Parathyroid adenoma (tissue), 2 donors: ENCODE measurements at regions not wholly inside any gene's neighbourhood (a gene's known extent, or its start where the extent isn't known, plus 50 kb on each side); places are given as distances from the start of the nearest gene placed in this dataset.

Source experiments
- H2AFZ ChIP-seq: fragments of 300-600 bp; sonication (generic); one replicate; pipeline ENCODE4 v1.7.0; 2017; ENCODE audit warnings: antibody characterized with exemption, mild to moderate bottlenecking
- H3K27ac ChIP-seq: fragments of 300-600 bp; sonication (generic); one replicate; pipeline ENCODE4 v1.7.0; 2017
- H3K27me3 ChIP-seq: fragments of 300-600 bp; sonication (generic); one replicate; pipeline ENCODE4 v1.7.0; 2017; ENCODE audit warnings: low read length; ENCODE audit not compliant: control insufficient read depth, insufficient read depth
- H3K36me3 ChIP-seq: fragments of 300-600 bp; sonication (generic); one replicate; pipeline ENCODE4 v1.7.0; 2017; ENCODE audit warnings: low read length; ENCODE audit not compliant: control insufficient read depth, insufficient read depth
- H3K4me1 ChIP-seq: fragments of 300-600 bp; sonication (generic); one replicate; pipeline ENCODE4 v1.7.0; 2017; ENCODE audit warnings: control low read depth
- H3K4me2 ChIP-seq: fragments of 300-600 bp; sonication (generic); one replicate; pipeline ENCODE4 v1.7.0; 2017; ENCODE audit warnings: low read length
- H3K4me3 ChIP-seq: fragments of 300-600 bp; sonication (generic); one replicate; pipeline ENCODE4 v1.7.0; 2017; ENCODE audit warnings: low read depth, low read length
- H3K79me2 ChIP-seq: fragments of 300-600 bp; sonication (generic); one replicate; pipeline ENCODE4 v1.7.0; 2017; ENCODE audit warnings: control low read depth
- H3K9ac ChIP-seq: fragments of 300-600 bp; sonication (generic); one replicate; pipeline ENCODE4 v1.7.0; 2017; ENCODE audit warnings: mild to moderate bottlenecking
- H3K9me3 ChIP-seq: fragments of 300-600 bp; sonication (generic); one replicate; pipeline ENCODE4 v1.7.0; 2017; ENCODE audit warnings: low read length; ENCODE audit not compliant: control insufficient read depth
- TF ChIP-seq, protein P1 (sequence below): fragments of 300-600 bp; sonication (generic); IDR thresholded peaks from one replicate; pipeline ENCODE4 v1.7.0; 2017; ENCODE audit warnings: antibody characterized with exemption, mild to moderate bottlenecking
- donor health status: primary hyperparathyroidism.

DNA sequence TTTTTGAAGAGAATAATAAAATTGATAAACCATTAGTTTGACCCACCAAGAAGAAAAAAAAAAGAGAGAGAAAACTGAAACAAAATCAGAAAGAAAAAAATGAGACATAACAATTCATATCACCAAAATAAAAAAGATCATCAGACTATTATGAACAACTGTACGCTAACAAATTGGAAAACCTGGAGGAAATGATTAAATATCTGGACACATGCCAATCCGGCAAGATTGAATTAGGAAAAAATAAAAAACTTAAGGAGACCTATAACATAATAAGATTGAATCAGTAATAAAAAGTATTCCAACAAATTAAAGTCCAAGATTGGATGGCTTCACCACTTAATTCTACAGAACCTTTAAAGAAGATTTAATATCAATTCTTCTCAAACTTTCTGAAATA is 136.7 kb downstream of the CASP12 start:
- Histone ChIP-seq H3K4me2 (no peak overlapping the region), H3K4me3 (no peak overlapping the region), H2AFZ (no peak overlapping the region), H3K9ac (no peak overlapping the region), H3K36me3 (no peaks in the 10 kb centered on the region), H3K4me1 (no peaks in the 10 kb centered on the region), H3K27me3 (no peaks in the 10 kb centered on the region), H3K9me3 (no peaks in the 10 kb centered on the region), H3K79me2 (no peaks in the 10 kb centered on the region), H3K27ac (no peak overlapping the region)
- TF ChIP-seq, protein P1, sequence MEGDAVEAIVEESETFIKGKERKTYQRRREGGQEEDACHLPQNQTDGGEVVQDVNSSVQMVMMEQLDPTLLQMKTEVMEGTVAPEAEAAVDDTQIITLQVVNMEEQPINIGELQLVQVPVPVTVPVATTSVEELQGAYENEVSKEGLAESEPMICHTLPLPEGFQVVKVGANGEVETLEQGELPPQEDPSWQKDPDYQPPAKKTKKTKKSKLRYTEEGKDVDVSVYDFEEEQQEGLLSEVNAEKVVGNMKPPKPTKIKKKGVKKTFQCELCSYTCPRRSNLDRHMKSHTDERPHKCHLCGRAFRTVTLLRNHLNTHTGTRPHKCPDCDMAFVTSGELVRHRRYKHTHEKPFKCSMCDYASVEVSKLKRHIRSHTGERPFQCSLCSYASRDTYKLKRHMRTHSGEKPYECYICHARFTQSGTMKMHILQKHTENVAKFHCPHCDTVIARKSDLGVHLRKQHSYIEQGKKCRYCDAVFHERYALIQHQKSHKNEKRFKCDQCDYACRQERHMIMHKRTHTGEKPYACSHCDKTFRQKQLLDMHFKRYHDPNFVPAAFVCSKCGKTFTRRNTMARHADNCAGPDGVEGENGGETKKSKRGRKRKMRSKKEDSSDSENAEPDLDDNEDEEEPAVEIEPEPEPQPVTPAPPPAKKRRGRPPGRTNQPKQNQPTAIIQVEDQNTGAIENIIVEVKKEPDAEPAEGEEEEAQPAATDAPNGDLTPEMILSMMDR = no peak

DNA sequence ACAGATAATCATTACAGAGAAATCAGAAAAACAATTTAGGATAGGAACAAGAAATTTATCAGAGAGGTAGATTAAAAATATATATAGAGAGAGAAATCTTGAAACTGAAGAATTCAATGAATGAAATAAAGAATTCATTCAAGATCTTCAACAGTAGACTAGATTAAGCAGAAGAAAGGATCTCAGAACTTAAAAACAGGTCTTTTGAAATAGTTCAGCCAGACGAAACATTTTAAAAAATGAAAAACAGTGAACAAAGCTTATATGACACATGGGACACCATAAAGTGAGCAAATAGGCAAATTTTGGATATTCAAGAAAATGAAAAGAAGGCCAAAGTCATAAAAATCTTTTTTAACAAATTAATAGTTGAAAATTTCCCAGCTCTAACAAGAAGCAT is 138.8 kb downstream of the CASP12 start:
- no peak overlapping the region for H3K4me2 ChIP-seq
- TF ChIP-seq, protein P1 = no peak
- no peaks in the 10 kb centered on the region for H3K79me2 ChIP-seq
- H2AFZ ChIP-seq = no peak overlapping the region
- no peak overlapping the region for H3K4me3 ChIP-seq
- no peaks in the 10 kb centered on the region for H3K36me3 ChIP-seq
- H3K9ac ChIP-seq = no peak overlapping the region
- no peaks in the 10 kb centered on the region for H3K4me1 ChIP-seq
- no peaks in the 10 kb centered on the region for H3K9me3 ChIP-seq
- no peak overlapping the region for H3K27ac ChIP-seq
- H3K27me3 ChIP-seq = no peaks in the 10 kb centered on the region

DNA sequence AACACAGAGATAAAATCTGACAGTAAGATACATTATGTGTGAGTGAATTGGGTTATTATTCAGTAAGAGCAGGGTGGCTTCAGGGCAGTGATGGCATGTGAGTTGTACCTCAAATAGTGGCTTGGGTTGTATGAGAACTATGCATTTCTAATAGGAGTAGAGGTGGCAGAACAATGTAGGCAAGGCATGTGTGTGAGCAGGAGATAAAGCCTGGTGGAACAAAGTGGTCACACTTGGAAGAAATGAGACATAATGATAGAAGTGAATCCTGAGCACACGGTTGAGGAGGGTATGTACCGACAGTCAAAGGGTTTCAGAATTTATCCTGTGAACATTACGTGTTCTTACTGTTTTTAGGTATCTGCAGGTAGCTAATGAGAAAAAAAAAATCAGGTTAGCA is 159.3 kb downstream of the CASP12 start:
- no peaks in the 10 kb centered on the region for H3K27me3 ChIP-seq
- TF ChIP-seq, protein P1 = no peak
- no peak overlapping the region for H3K4me2 ChIP-seq
- no peak overlapping the region for H3K27ac ChIP-seq
- no peaks in the 10 kb centered on the region for H3K9me3 ChIP-seq
- no peak overlapping the region for H2AFZ ChIP-seq
- no peaks in the 10 kb centered on the region for H3K36me3 ChIP-seq
- no peaks in the 10 kb centered on the region for H3K79me2 ChIP-seq
- H3K4me3 ChIP-seq = no peak overlapping the region
- no peaks in the 10 kb centered on the region for H3K4me1 ChIP-seq
- H3K9ac ChIP-seq = no peak overlapping the region

DNA sequence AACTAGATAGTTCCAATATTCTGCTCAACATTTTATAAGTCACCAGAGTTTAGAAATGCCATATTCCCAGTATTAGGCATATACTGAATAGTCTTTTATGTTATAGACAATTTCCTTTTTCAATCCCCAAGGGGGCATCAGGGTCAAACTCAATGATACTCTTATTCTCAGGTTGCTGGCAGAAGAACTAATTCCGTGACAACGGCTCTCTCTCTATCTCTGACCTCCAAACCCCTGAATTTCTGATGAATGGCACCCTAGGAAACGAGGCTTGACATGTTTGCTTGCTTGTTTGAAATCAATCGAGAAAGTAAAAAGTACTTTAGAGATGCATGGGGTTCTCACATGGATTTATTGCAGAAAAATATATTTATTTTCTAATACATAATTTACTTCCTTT is 160.1 kb downstream of the CASP12 start:
- no peaks in the 10 kb centered on the region for H3K36me3 ChIP-seq
- no peak overlapping the region for H3K4me3 ChIP-seq
- no peaks in the 10 kb centered on the region for H3K79me2 ChIP-seq
- H3K9me3 ChIP-seq = no peaks in the 10 kb centered on the region
- no peak overlapping the region for H3K4me2 ChIP-seq
- TF ChIP-seq, protein P1 = no peak
- H3K9ac ChIP-seq = no peak overlapping the region
- H3K27ac ChIP-seq = no peak overlapping the region
- no peaks in the 10 kb centered on the region for H3K27me3 ChIP-seq
- no peaks in the 10 kb centered on the region for H3K4me1 ChIP-seq
- H2AFZ ChIP-seq = no peak overlapping the region

DNA sequence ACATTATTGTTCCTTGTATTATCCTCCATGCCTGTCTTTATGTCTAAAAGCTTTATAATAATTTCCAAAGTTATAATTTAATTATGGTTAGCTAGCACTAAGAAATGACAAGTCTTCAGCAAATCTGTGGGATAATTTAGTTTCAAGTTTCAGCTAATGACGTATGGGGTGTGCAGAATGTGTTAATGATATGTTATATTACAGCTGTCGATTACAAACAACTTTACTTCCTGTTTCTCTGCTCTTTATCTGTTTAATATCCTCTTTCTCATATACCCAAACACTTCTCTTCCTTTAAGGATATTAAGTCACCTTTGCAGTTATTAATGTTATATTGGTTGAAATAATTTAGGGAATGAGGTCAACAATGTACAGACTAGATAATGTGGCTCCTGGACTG is 161.8 kb downstream of the CASP12 start:
- H3K27me3 ChIP-seq = no peaks in the 10 kb centered on the region
- no peak overlapping the region for H2AFZ ChIP-seq
- no peak overlapping the region for H3K4me3 ChIP-seq
- TF ChIP-seq, protein P1 = no peak
- H3K27ac ChIP-seq = no peak overlapping the region
- H3K9ac ChIP-seq = no peak overlapping the region
- H3K4me2 ChIP-seq = no peak overlapping the region
- no peaks in the 10 kb centered on the region for H3K4me1 ChIP-seq
- H3K9me3 ChIP-seq = no peaks in the 10 kb centered on the region
- no peaks in the 10 kb centered on the region for H3K36me3 ChIP-seq
- no peaks in the 10 kb centered on the region for H3K79me2 ChIP-seq
